Sciatic nerve (tissue), 2 donors: ENCODE measurements at regions not wholly inside any gene's neighbourhood (a gene's known extent, or its start where the extent isn't known, plus 50 kb on each side); places are given as distances from the start of the nearest gene placed in this dataset.

ENCODE experiments used
- ATAC-seq: fragments of 200-7000 bp; cut with Tn5 transposase; one replicate; pipeline ENCODE4 v1.9.1; 2020; ENCODE audit warnings: mild to moderate bottlenecking, moderate library complexity
- DNase-seq: peaks from one replicate; pipeline ENCODE4 v3.0.0-alpha.2; 2020; ENCODE audit warnings: low spot score
- intact Hi-C: fragments of 100-400 bp; cut with DNase I; formaldehyde crosslinking; loops from one replicate; pipeline ENCODE4 v1.14.2; 2022
- donor health status: DM: no; HTN: no; CAD: no.
- donor health status: DM: no; HTN: no; CAD: no.

GRCh38 chr1:178973652-178974101 lies 52.0 kb upstream of the FAM20B start:
- no peak for DNase-seq
- ATAC-seq, result peak; percentile 61
- intact Hi-C loops, result no loop called here
